OCI-LY1 (cell line): ENCODE measurements at regions not wholly inside any gene's neighbourhood (a gene's known extent, or its start where the extent isn't known, plus 50 kb on each side); places are given as distances from the start of the nearest gene placed in this dataset.

Experiments used
- H2AFZ ChIP-seq: fragments of 200-600 bp; sonication (generic), shearing (Covaris generic); 2 replicates; pipeline ENCODE4 v1.6.0; 2014; ENCODE audit warnings: antibody characterized with exemption, mild to moderate bottlenecking, low read length
- H3F3A ChIP-seq: fragments of 200-600 bp; sonication (generic), shearing (Covaris generic); 2 replicates; pipeline ENCODE4 v1.6.0; 2014; ENCODE audit warnings: mild to moderate bottlenecking, antibody characterized with exemption, low read length, moderate library complexity; ENCODE audit not compliant: insufficient read depth
- H3K27ac ChIP-seq: fragments of 200-600 bp; sonication (generic); 2 replicates; pipeline ENCODE4 v1.5.1; 2014; ENCODE audit warnings: low read length, mixed run types, mild to moderate bottlenecking, low read depth; ENCODE audit not compliant: poor library complexity, severe bottlenecking
- H3K27me3 ChIP-seq: fragments of 200-600 bp; sonication (generic); 2 replicates; pipeline ENCODE4 v1.6.0; 2014; ENCODE audit warnings: antibody characterized with exemption, mild to moderate bottlenecking, low read length, moderate library complexity; ENCODE audit not compliant: insufficient read depth
- H3K36me3 ChIP-seq: fragments of 200-600 bp; sonication (generic); 2 replicates; pipeline ENCODE4 v1.6.1; 2014; ENCODE audit warnings: mild to moderate bottlenecking, antibody characterized with exemption, low read length, moderate library complexity, mixed read lengths; ENCODE audit not compliant: insufficient read depth
- H3K4me1 ChIP-seq: fragments of 200-600 bp; sonication (generic); 2 replicates; pipeline ENCODE4 v1.5.1; 2014; ENCODE audit warnings: mild to moderate bottlenecking, low read length, moderate library complexity; ENCODE audit not compliant: insufficient read depth, severe bottlenecking
- H3K4me2 ChIP-seq: fragments of 200-600 bp; sonication (generic), shearing (Covaris generic); 2 replicates; pipeline ENCODE4 v1.6.1; 2014; ENCODE audit warnings: low read length
- H3K4me3 ChIP-seq: fragments of 200-600 bp; sonication (generic); 2 replicates; pipeline ENCODE4 v1.5.1; 2014; ENCODE audit warnings: low read length, low read depth, mild to moderate bottlenecking, mixed read lengths; ENCODE audit not compliant: poor library complexity, severe bottlenecking
- H3K79me2 ChIP-seq: fragments of 200-600 bp; shearing (Covaris generic); 2 replicates; pipeline ENCODE4 v1.6.1; 2016; ENCODE audit warnings: mixed run types, low read length, mixed read lengths; ENCODE audit not compliant: insufficient read depth
- H3K9ac ChIP-seq: fragments of 200-600 bp; sonication (generic), shearing (Covaris generic); 2 replicates; pipeline ENCODE4 v1.6.1; 2014; ENCODE audit warnings: mild to moderate bottlenecking, low read length, mixed read lengths
- H3K9me2 ChIP-seq: fragments of 200-600 bp; sonication (generic), shearing (Covaris generic); 2 replicates; pipeline ENCODE4 v1.6.1; 2014; ENCODE audit warnings: low read depth, mild to moderate bottlenecking, low read length, mixed read lengths
- H3K9me3 ChIP-seq: fragments of 200-600 bp; shearing (Covaris generic); 2 replicates; pipeline ENCODE4 v1.6.1; 2014; ENCODE audit warnings: low read length, mixed read lengths
- H4K20me1 ChIP-seq: fragments of 200-600 bp; sonication (generic), shearing (Covaris generic); 2 replicates; pipeline ENCODE4 v1.6.0; 2016; ENCODE audit warnings: mild to moderate bottlenecking, low read length; ENCODE audit not compliant: insufficient read depth
- CTCF ChIP-seq: fragments of 200-600 bp; sonication (generic), shearing (Covaris generic); IDR thresholded peaks from 2 replicates; pipeline ENCODE4 v1.5.1; 2017; ENCODE audit warnings: mild to moderate bottlenecking, antibody characterized with exemption, low read length, moderate library complexity, mixed read lengths
- EZH2 ChIP-seq: fragments of 200-600 bp; sonication (generic), shearing (Covaris generic); IDR thresholded peaks from 2 replicates; pipeline ENCODE4 v1.8.0; 2017; ENCODE audit warnings: borderline replicate concordance, mixed run types, mild to moderate bottlenecking, antibody characterized with exemption, low read length, moderate library complexity, mixed read lengths

GRCh38 chr6:155706341-155706740 lies 250.7 kb upstream of the NOX3 start:
- Histone ChIP-seq H3K36me3 (no peaks in the 10 kb centered on the region), H3K4me2 (no peak overlapping the region), H3K27ac (no peak overlapping the region), H3K9ac (no peak overlapping the region), H4K20me1 (no peaks in the 10 kb centered on the region), H2AFZ (no peak overlapping the region), H3K79me2 (no peaks in the 10 kb centered on the region), H3K4me3 (no peak overlapping the region), H3F3A (no peaks in the 10 kb centered on the region), H3K9me3 (no peaks in the 10 kb centered on the region), H3K4me1 (no peaks in the 10 kb centered on the region), H3K27me3 (no peaks in the 10 kb centered on the region), H3K9me2 (no peaks in the 10 kb centered on the region)
- no peak for TF ChIP-seq EZH2

GRCh38 chr6:155701342-155701741 lies 245.7 kb upstream of the NOX3 start:
- Histone ChIP-seq H3K9me2 (no peaks in the 10 kb centered on the region), H3K4me2 (no peak overlapping the region), H3K9me3 (no peaks in the 10 kb centered on the region), H3K79me2 (no peaks in the 10 kb centered on the region), H3K4me1 (no peaks in the 10 kb centered on the region), H3K27me3 (no peaks in the 10 kb centered on the region), H4K20me1 (no peaks in the 10 kb centered on the region), H3K36me3 (no peaks in the 10 kb centered on the region), H2AFZ (no peak overlapping the region), H3F3A (no peaks in the 10 kb centered on the region), H3K9ac (no peak overlapping the region), H3K27ac (no peak overlapping the region), H3K4me3 (no peak overlapping the region)
- TF ChIP-seq CTCF (no peak), EZH2 (no peak)

GRCh38 chr6:155695495-155695894 lies 239.9 kb upstream of the NOX3 start:
- no peaks in the 10 kb centered on the region for H3K4me1 ChIP-seq
- H3K9me3 ChIP-seq = no peaks in the 10 kb centered on the region
- TF ChIP-seq CTCF (no peak), EZH2 (no peak)
- H3K9me2 ChIP-seq = no peaks in the 10 kb centered on the region
- no peak overlapping the region for H3K27ac ChIP-seq
- no peaks in the 10 kb centered on the region for H3K27me3 ChIP-seq
- no peaks in the 10 kb centered on the region for H4K20me1 ChIP-seq
- no peak overlapping the region for H3K4me2 ChIP-seq
- no peaks in the 10 kb centered on the region for H3K79me2 ChIP-seq
- no peaks in the 10 kb centered on the region for H3K36me3 ChIP-seq
- H3K4me3 ChIP-seq = no peak overlapping the region
- no peaks in the 10 kb centered on the region for H3F3A ChIP-seq
- H3K9ac ChIP-seq = no peak overlapping the region
- no peak overlapping the region for H2AFZ ChIP-seq

GRCh38 chr6:155694419-155694790 lies 238.8 kb upstream of the NOX3 start:
- no peak for TF ChIP-seq EZH2
- no peak for TF ChIP-seq CTCF

More at GRCh38 chr6:155694419-155694790, 238.8 kb upstream of the NOX3 start:
- H3K9ac ChIP-seq = no peak overlapping the region
- H3K4me1 ChIP-seq = no peaks in the 10 kb centered on the region
- H3K27me3 ChIP-seq = no peaks in the 10 kb centered on the region
- H3K9me3 ChIP-seq = no peaks in the 10 kb centered on the region
- no peaks in the 10 kb centered on the region for H3K36me3 ChIP-seq
- no peaks in the 10 kb centered on the region for H4K20me1 ChIP-seq
- H3F3A ChIP-seq = no peaks in the 10 kb centered on the region
- no peak overlapping the region for H3K4me2 ChIP-seq
- no peaks in the 10 kb centered on the region for H3K79me2 ChIP-seq
- H3K27ac ChIP-seq = no peak overlapping the region
- no peak overlapping the region for H3K4me3 ChIP-seq
- no peaks in the 10 kb centered on the region for H3K9me2 ChIP-seq
- H2AFZ ChIP-seq = no peak overlapping the region
